ENCODE measurements at regions not wholly inside any gene's neighbourhood (a gene's known extent, or its start where the extent isn't known, plus 50 kb on each side); places are given as distances from the start of the nearest gene placed in this dataset.
A peak's percentile ranks its signal among the peaks of the same experiment; 100 is the strongest.

- Histone ChIP-seq H3K23ac (ENCODE audit: low read length in 2 of 2) (no peak overlapping the region), H2AFZ (ENCODE audit: low read depth, low read length) (no peak overlapping the region), H3K4ac (ENCODE audit: low read depth in 1 of 2, low read length in 2 of 2) (no peak overlapping the region), H2AK5ac (ENCODE audit: low read length, severe bottlenecking) (no peak overlapping the region), H3K9me3 (ENCODE audit: control insufficient read depth, low read length) (peaks cover 8% of the 10 kb centered on the region), H3K4me3 (ENCODE audit: insufficient read depth in 1 of 2, low read depth in 1 of 2, low read length in 2 of 2) (no peak overlapping the region), H4K8ac (ENCODE audit: low read length) (no peak overlapping the region), H2BK12ac (ENCODE audit: low read length in 2 of 2) (no peak overlapping the region), H2BK5ac (ENCODE audit: low read depth, low read length, poor library complexity, severe bottlenecking) (no peak overlapping the region), H4K91ac (ENCODE audit: low read length) (no peak overlapping the region), H3K14ac (ENCODE audit: low read length in 2 of 2) (no peak overlapping the region), H3K36me3 (ENCODE audit: control insufficient read depth in 1 of 2, insufficient read depth in 2 of 2, low read depth in 1 of 2, low read length in 2 of 2) (no peaks in the 10 kb centered on the region), H3K27me3 (ENCODE audit: control insufficient read depth in 1 of 2, insufficient read depth in 1 of 2, low read length in 2 of 2) (no peaks in the 10 kb centered on the region), H2BK15ac (ENCODE audit: low read depth, poor library complexity, severe bottlenecking) (no peak overlapping the region), H3K79me1 (replicated peaks; ENCODE audit: low read length, poor library complexity, severe bottlenecking) (no peaks in the 10 kb centered on the region), H3K27ac (ENCODE audit: low read length, poor library complexity, severe bottlenecking) (no peak overlapping the region), H3K4me1 (ENCODE audit: control insufficient read depth, insufficient read depth, low read depth, low read length) (no peaks in the 10 kb centered on the region), H3K4me2 (ENCODE audit: low read length, poor library complexity, severe bottlenecking) (no peak overlapping the region), H3K9ac (ENCODE audit: low read length) (no peak overlapping the region), H3K18ac (ENCODE audit: low read depth in 1 of 2, low read length in 2 of 2) (no peak overlapping the region), H2BK120ac (ENCODE audit: low read depth, low read length) (no peak overlapping the region)
- no CpG with 5 or more reads among the region's 1 CpG for WGBS
- DNase-seq, result no peak
Observed at GRCh38 chr1:104979651-104980050, 1230.0 kb downstream of the AMY1C start.

DNA sequence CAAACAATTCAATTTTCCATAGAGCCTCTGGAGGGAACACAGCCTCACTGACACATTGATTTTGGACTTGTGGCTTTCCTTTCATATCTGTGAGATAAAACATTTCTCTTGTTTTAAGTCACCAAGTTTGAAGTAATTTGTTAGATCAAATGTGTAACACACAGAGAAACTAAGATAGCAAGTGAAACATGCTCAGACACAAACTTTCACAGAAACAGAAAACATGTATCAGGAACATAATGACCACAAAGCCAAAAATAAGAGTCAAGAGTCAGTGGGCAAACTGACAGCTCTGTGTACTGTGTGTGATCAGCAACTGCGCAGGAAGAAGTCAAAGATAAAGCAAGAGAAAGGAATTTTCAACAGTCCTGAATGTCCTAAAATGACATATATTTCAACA lies 1237.5 kb downstream of the AMY1C start:
- no peak overlapping the region for H2AK5ac ChIP-seq (ENCODE audit: low read length, severe bottlenecking)
- H3K36me3 ChIP-seq (ENCODE audit: control insufficient read depth in 1 of 2, insufficient read depth in 2 of 2, low read depth in 1 of 2, low read length in 2 of 2), result no peaks in the 10 kb centered on the region
- no peaks in the 10 kb centered on the region for H3K79me1 ChIP-seq (replicated peaks; ENCODE audit: low read length, poor library complexity, severe bottlenecking)
- no peak overlapping the region for H3K14ac ChIP-seq (ENCODE audit: low read length in 2 of 2)
- H3K27me3 ChIP-seq (ENCODE audit: control insufficient read depth in 1 of 2, insufficient read depth in 1 of 2, low read length in 2 of 2), result no peaks in the 10 kb centered on the region
- H2BK120ac ChIP-seq (ENCODE audit: low read depth, low read length), result no peak overlapping the region
- peaks cover 14% of the 10 kb centered on the region for H3K9me3 ChIP-seq (ENCODE audit: control insufficient read depth, low read length)
- no peak overlapping the region for H4K8ac ChIP-seq (ENCODE audit: low read length)
- no peak overlapping the region for H3K18ac ChIP-seq (ENCODE audit: low read depth in 1 of 2, low read length in 2 of 2)
- H3K4me3 ChIP-seq (ENCODE audit: insufficient read depth in 1 of 2, low read depth in 1 of 2, low read length in 2 of 2), result no peak overlapping the region
- H4K91ac ChIP-seq (ENCODE audit: low read length), result no peak overlapping the region
- no peak overlapping the region for H2BK5ac ChIP-seq (ENCODE audit: low read depth, low read length, poor library complexity, severe bottlenecking)
- H3K4me2 ChIP-seq (ENCODE audit: low read length, poor library complexity, severe bottlenecking), result no peak overlapping the region
- H3K27ac ChIP-seq (ENCODE audit: low read length, poor library complexity, severe bottlenecking), result no peak overlapping the region
- H3K9ac ChIP-seq (ENCODE audit: low read length), result no peak overlapping the region
- DNase-seq, result no peak
- no peak overlapping the region for H3K4ac ChIP-seq (ENCODE audit: low read depth in 1 of 2, low read length in 2 of 2)
- no peak overlapping the region for H2AFZ ChIP-seq (ENCODE audit: low read depth, low read length)
- H3K4me1 ChIP-seq (ENCODE audit: control insufficient read depth, insufficient read depth, low read depth, low read length), result no peaks in the 10 kb centered on the region
- no peak overlapping the region for H2BK15ac ChIP-seq (ENCODE audit: low read depth, poor library complexity, severe bottlenecking)
- WGBS, result 82% methylated on average over 1 of the region's 1 CpG
- H2BK12ac ChIP-seq (ENCODE audit: low read length in 2 of 2), result no peak overlapping the region
- H3K23ac ChIP-seq (ENCODE audit: low read length in 2 of 2), result no peak overlapping the region

DNA sequence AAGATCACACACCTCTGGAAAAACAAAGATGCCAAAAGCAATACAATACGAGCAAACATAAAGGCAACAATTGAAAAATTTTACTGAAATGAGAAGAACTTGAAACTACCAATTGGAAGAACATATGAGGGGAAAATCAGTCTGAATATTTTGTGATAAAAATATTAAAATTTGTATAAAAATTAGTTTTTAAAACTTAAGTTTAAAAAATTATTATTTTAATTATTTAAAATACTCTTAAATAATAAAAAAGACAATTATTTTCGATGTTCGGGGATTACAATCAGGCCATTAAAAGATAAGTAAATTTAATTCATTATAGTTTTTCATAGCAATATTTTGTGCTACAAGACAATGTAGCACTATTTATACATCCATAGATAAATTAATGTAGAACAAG lies 1239.3 kb downstream of the AMY1C start:
- Histone ChIP-seq H3K9me3 (ENCODE audit: control insufficient read depth, low read length) (peaks cover 14% of the 10 kb centered on the region), H3K4me3 (ENCODE audit: insufficient read depth in 1 of 2, low read depth in 1 of 2, low read length in 2 of 2) (no peak overlapping the region), H3K14ac (ENCODE audit: low read length in 2 of 2) (no peak overlapping the region), H2BK15ac (ENCODE audit: low read depth, poor library complexity, severe bottlenecking) (no peak overlapping the region), H4K91ac (ENCODE audit: low read length) (no peak overlapping the region), H2BK5ac (ENCODE audit: low read depth, low read length, poor library complexity, severe bottlenecking) (no peak overlapping the region), H2AFZ (ENCODE audit: low read depth, low read length) (no peak overlapping the region), H2BK120ac (ENCODE audit: low read depth, low read length) (no peak overlapping the region), H3K79me1 (replicated peaks; ENCODE audit: low read length, poor library complexity, severe bottlenecking) (no peaks in the 10 kb centered on the region), H3K4me2 (ENCODE audit: low read length, poor library complexity, severe bottlenecking) (no peak overlapping the region), H3K27me3 (ENCODE audit: control insufficient read depth in 1 of 2, insufficient read depth in 1 of 2, low read length in 2 of 2) (no peaks in the 10 kb centered on the region), H3K4ac (ENCODE audit: low read depth in 1 of 2, low read length in 2 of 2) (no peak overlapping the region), H4K8ac (ENCODE audit: low read length) (no peak overlapping the region), H3K23ac (ENCODE audit: low read length in 2 of 2) (no peak overlapping the region), H2AK5ac (ENCODE audit: low read length, severe bottlenecking) (no peak overlapping the region), H3K36me3 (ENCODE audit: control insufficient read depth in 1 of 2, insufficient read depth in 2 of 2, low read depth in 1 of 2, low read length in 2 of 2) (no peaks in the 10 kb centered on the region), H3K27ac (ENCODE audit: low read length, poor library complexity, severe bottlenecking) (no peak overlapping the region), H3K4me1 (ENCODE audit: control insufficient read depth, insufficient read depth, low read depth, low read length) (no peaks in the 10 kb centered on the region), H3K18ac (ENCODE audit: low read depth in 1 of 2, low read length in 2 of 2) (no peak overlapping the region), H3K9ac (ENCODE audit: low read length) (no peak overlapping the region), H2BK12ac (ENCODE audit: low read length in 2 of 2) (no peak overlapping the region)
- no peak for DNase-seq
- no CpG with 5 or more reads among the region's 3 CpGs for WGBS

DNA sequence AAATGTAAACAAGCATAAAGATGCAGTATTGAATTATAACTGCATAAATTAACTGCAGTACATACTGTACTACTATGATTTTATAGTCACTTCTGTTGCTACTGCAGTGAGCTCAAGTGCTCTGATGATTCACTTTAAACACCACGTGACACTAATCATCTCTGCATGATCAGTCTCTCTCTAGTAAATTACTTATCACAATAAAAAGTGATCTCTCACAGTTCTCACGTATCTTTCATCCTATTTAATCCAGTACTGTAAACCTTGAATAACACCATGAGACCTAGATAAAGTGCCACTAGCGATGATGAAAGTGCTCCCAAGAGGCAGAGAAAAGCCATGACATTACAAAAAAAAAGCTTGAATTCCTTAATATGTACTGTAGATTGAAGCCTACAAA lies 1242.0 kb downstream of the AMY1C start:
- Histone ChIP-seq H2AFZ (ENCODE audit: low read depth, low read length) (no peak overlapping the region), H3K27ac (ENCODE audit: low read length, poor library complexity, severe bottlenecking) (no peak overlapping the region), H3K23ac (ENCODE audit: low read length in 2 of 2) (no peak overlapping the region), H3K36me3 (ENCODE audit: control insufficient read depth in 1 of 2, insufficient read depth in 2 of 2, low read depth in 1 of 2, low read length in 2 of 2) (no peaks in the 10 kb centered on the region), H2BK15ac (ENCODE audit: low read depth, poor library complexity, severe bottlenecking) (no peak overlapping the region), H2AK5ac (ENCODE audit: low read length, severe bottlenecking) (no peak overlapping the region), H3K14ac (ENCODE audit: low read length in 2 of 2) (no peak overlapping the region), H3K4ac (ENCODE audit: low read depth in 1 of 2, low read length in 2 of 2) (no peak overlapping the region), H3K4me2 (ENCODE audit: low read length, poor library complexity, severe bottlenecking) (no peak overlapping the region), H3K9me3 (ENCODE audit: control insufficient read depth, low read length) (no peaks in the 10 kb centered on the region), H4K8ac (ENCODE audit: low read length) (no peak overlapping the region), H3K18ac (ENCODE audit: low read depth in 1 of 2, low read length in 2 of 2) (no peak overlapping the region), H2BK5ac (ENCODE audit: low read depth, low read length, poor library complexity, severe bottlenecking) (no peak overlapping the region), H3K9ac (ENCODE audit: low read length) (no peak overlapping the region), H3K4me3 (ENCODE audit: insufficient read depth in 1 of 2, low read depth in 1 of 2, low read length in 2 of 2) (no peak overlapping the region), H2BK120ac (ENCODE audit: low read depth, low read length) (no peak overlapping the region), H4K91ac (ENCODE audit: low read length) (no peak overlapping the region), H3K79me1 (replicated peaks; ENCODE audit: low read length, poor library complexity, severe bottlenecking) (no peaks in the 10 kb centered on the region), H3K27me3 (ENCODE audit: control insufficient read depth in 1 of 2, insufficient read depth in 1 of 2, low read length in 2 of 2) (no peaks in the 10 kb centered on the region), H2BK12ac (ENCODE audit: low read length in 2 of 2) (no peak overlapping the region), H3K4me1 (ENCODE audit: control insufficient read depth, insufficient read depth, low read depth, low read length) (no peaks in the 10 kb centered on the region)
- DNase-seq, result peak; percentile 11
- WGBS, result 57% methylated on average over 3 of the region's 3 CpGs
